ENCODE measurements at regions not wholly inside any gene's neighbourhood (a gene's known extent, or its start where the extent isn't known, plus 50 kb on each side); places are given as distances from the start of the nearest gene placed in this dataset.

DNA sequence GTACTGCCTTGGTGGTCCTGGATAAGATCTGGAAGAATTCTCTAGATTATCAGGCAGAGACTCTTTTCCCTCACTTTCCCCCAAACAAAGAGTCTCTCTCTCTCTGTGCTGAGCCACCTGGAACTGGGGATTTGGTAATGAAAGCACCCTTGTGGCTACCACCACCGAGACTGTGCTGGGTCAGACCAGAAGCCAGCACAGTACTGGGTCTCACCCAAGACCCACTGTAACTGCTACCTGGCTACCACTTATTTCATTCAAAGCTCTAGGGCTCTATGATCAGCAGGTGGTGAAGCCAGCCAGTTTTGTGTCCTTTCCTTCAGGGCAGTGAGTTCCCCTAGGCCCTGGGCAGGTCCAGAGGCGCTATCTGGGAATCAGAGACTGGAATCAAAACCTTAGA lies 269.6 kb upstream of the CWC22 start:
- TF ChIP-seq, protein P1, sequence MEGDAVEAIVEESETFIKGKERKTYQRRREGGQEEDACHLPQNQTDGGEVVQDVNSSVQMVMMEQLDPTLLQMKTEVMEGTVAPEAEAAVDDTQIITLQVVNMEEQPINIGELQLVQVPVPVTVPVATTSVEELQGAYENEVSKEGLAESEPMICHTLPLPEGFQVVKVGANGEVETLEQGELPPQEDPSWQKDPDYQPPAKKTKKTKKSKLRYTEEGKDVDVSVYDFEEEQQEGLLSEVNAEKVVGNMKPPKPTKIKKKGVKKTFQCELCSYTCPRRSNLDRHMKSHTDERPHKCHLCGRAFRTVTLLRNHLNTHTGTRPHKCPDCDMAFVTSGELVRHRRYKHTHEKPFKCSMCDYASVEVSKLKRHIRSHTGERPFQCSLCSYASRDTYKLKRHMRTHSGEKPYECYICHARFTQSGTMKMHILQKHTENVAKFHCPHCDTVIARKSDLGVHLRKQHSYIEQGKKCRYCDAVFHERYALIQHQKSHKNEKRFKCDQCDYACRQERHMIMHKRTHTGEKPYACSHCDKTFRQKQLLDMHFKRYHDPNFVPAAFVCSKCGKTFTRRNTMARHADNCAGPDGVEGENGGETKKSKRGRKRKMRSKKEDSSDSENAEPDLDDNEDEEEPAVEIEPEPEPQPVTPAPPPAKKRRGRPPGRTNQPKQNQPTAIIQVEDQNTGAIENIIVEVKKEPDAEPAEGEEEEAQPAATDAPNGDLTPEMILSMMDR (IDR thresholded peaks at IDR 0.05; ENCODE audit: insufficient read depth, low read depth, low read length) = no peak
- TF ChIP-seq EZH2 (IDR thresholded peaks at IDR 0.05; ENCODE audit: insufficient read depth, low read length) = no peak

All from astrocyte (in vitro differentiated cells and primary cell).